Kidney (tissue), 13 donors: ENCODE measurements at regions not wholly inside any gene's neighbourhood (a gene's known extent, or its start where the extent isn't known, plus 50 kb on each side); places are given as distances from the start of the nearest gene placed in this dataset.

Source experiments
- DNase-seq, 5 donors: peaks; one replicate each; pipeline ENCODE4 v3.0.0-alpha.2; 2013 to 2020
- FAIRE-seq: peaks from 2 replicates; lab custom pipeline; 2012; peaks lifted over from hg19 to GRCh38; lab: Jason Lieb, UNC
- H3K27ac ChIP-seq, 2 donors: one replicate each; pipeline ENCODE4 v1.7.0; 2013; ENCODE audit warnings: low read depth in 2 of 2, low read length in 2 of 2, inconsistent platforms in 1 of 2
- H3K27me3 ChIP-seq: one replicate; pipeline ENCODE4 v1.7.1; 2013; ENCODE audit warnings: low read length, inconsistent platforms; ENCODE audit not compliant: control insufficient read depth, insufficient read depth
- H3K36me3 ChIP-seq, 3 donors: one replicate each; pipeline versions ENCODE4 v1.7.0 to v1.7.1; 2013; ENCODE audit warnings: low read length in 3 of 3, control low read depth in 1 of 3, inconsistent platforms in 1 of 3; ENCODE audit not compliant: insufficient read depth in 3 of 3, control insufficient read depth in 2 of 3
- H3K4me1 ChIP-seq, 3 donors: one replicate each; pipeline versions ENCODE4 v1.7.0 to v1.7.1; 2013; ENCODE audit warnings: low read length in 3 of 3, inconsistent platforms in 1 of 3, low read depth in 1 of 3; ENCODE audit not compliant: control insufficient read depth in 2 of 3, insufficient read depth in 2 of 3
- H3K4me3 ChIP-seq, 3 donors: one replicate each; pipeline versions ENCODE4 v1.7.0 to v1.8.1; 2013; ENCODE audit warnings: low read length in 3 of 3, control low read depth in 1 of 3, inconsistent platforms in 1 of 3
- H3K9ac ChIP-seq, 3 donors: one replicate each; pipeline versions ENCODE4 v1.7.0 to v1.7.1; 2013; ENCODE audit warnings: low read length in 3 of 3, control low read depth in 1 of 3, inconsistent platforms in 1 of 3
- H3K9me3 ChIP-seq, 3 donors: one replicate each; pipeline versions ENCODE4 v1.7.0 to v1.7.1; 2013; ENCODE audit warnings: low read length in 3 of 3, control low read depth in 1 of 3, inconsistent platforms in 1 of 3; ENCODE audit not compliant: control insufficient read depth in 2 of 3, insufficient read depth in 1 of 3
- CTCF ChIP-seq: IDR thresholded peaks from 3 replicates; pipeline ENCODE4 v1.5.1; 2012; ENCODE audit warnings: mild to moderate bottlenecking, moderate library complexity, borderline replicate concordance; ENCODE audit not compliant: insufficient read depth; ENCODE audit errors: extremely low read depth
- intact Hi-C: fragments of 100-400 bp; cut with DNase I; formaldehyde crosslinking; loops from one replicate; pipeline ENCODE4 v1.11.1; 2022
- donor health status: control.
- donor health status: control.
- donor health status: control.
- donor health status: control.
- donor health status: control.
- donor health status: DM: yes; HTN: yes; CAD: no.
- donor health status: Normal renal cell carcinoma (clear cell type).

GRCh38 chr6:114659513-114659912, 316.7 kb upstream of the HS3ST5 start:
- peaks cover 0 to 6% (median 2%) of the 10 kb centered on the region in 3 donors for H3K9me3 ChIP-seq
- no peak for FAIRE-seq
- no peak overlapping the region for H3K9ac ChIP-seq
- H3K4me1 ChIP-seq, result no peaks in the 10 kb centered on the region
- intact Hi-C loops, result no loop called here
- H3K36me3 ChIP-seq, result no peaks in the 10 kb centered on the region
- no peaks in the 10 kb centered on the region for H3K27me3 ChIP-seq
- H3K27ac ChIP-seq, result no peak overlapping the region
- no peak for TF ChIP-seq CTCF
- no peak for DNase-seq
- H3K4me3 ChIP-seq, result no peak overlapping the region

DNA sequence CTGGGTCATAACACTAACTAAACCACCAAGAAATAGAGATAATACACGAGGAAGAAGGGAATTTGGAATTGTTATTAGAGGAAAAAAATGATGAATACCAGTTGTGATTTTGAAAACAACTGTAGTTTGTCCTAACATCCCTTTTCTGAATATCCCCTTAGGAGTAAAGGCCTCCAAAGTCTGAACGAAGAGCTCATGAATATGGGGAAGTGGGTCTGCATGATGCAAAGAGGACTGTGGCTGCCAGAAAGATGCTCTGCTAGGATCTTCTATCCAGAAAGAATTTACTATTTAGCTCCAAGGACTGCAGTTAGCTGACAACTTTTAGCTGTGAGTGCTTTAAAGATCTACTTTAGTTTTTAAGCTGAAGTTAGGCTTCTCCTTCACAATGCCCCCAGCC, 308.8 kb upstream of the HS3ST5 start:
- Histone ChIP-seq H3K4me3 (no peak overlapping the region), H3K27me3 (no peaks in the 10 kb centered on the region), H3K4me1 (no peaks in the 10 kb centered on the region), H3K9me3 (no peaks in the 10 kb centered on the region), H3K27ac (no peak overlapping the region), H3K36me3 (no peaks in the 10 kb centered on the region), H3K9ac (no peak overlapping the region)
- DNase-seq (no peak), FAIRE-seq (no peak)
- no peak for TF ChIP-seq CTCF
- intact Hi-C loops, result no loop called here

- Histone ChIP-seq H3K9me3 (no peaks in the 10 kb centered on the region), H3K4me1 (no peaks in the 10 kb centered on the region), H3K4me3 (no peak overlapping the region), H3K9ac (no peak overlapping the region), H3K27ac (no peak overlapping the region), H3K36me3 (no peaks in the 10 kb centered on the region), H3K27me3 (no peaks in the 10 kb centered on the region)
- intact Hi-C loops, result no loop called here
- no peak for FAIRE-seq
- no peak for TF ChIP-seq CTCF
- no peak for DNase-seq
These were observed 308.1 kb upstream of the HS3ST5 start for GRCh38 chr6:114650891-114651290.

- H3K9ac ChIP-seq, result no peak overlapping the region
- DNase-seq, result no peak
- no peaks in the 10 kb centered on the region for H3K4me1 ChIP-seq
- no peak for TF ChIP-seq CTCF
- no peak overlapping the region for H3K27ac ChIP-seq
- no peak overlapping the region for H3K4me3 ChIP-seq
- H3K27me3 ChIP-seq, result no peaks in the 10 kb centered on the region
- no peaks in the 10 kb centered on the region for H3K36me3 ChIP-seq
- no peak for FAIRE-seq
- intact Hi-C loops, result no loop called here
- H3K9me3 ChIP-seq, result no peaks in the 10 kb centered on the region
These were observed 306.5 kb upstream of the HS3ST5 start for GRCh38 chr6:114649298-114649697.
